Muscle of leg (tissue), 3 donors: ENCODE measurements at regions not wholly inside any gene's neighbourhood (a gene's known extent, or its start where the extent isn't known, plus 50 kb on each side); places are given as distances from the start of the nearest gene placed in this dataset.
"Not testable (repeated sequence)": the region's sequence is repeated elsewhere in the genome, so short reads cannot be mapped to it uniquely, and the experiment has no call there.

Experiments used
- DNase-seq: peaks from one replicate; pipeline ENCODE4 v3.0.0; 2013
- H3K27ac ChIP-seq: one replicate; pipeline ENCODE4 v1.5.1; 2013; ENCODE audit warnings: mild to moderate bottlenecking, low read length, control low read depth
- H3K27me3 ChIP-seq: one replicate; pipeline ENCODE4 v1.6.1; 2013; ENCODE audit warnings: low read length; ENCODE audit not compliant: control insufficient read depth, insufficient read depth
- H3K36me3 ChIP-seq: one replicate; pipeline ENCODE4 v1.6.1; 2013; ENCODE audit warnings: low read length; ENCODE audit not compliant: control insufficient read depth, insufficient read depth
- H3K4me1 ChIP-seq: one replicate; pipeline ENCODE4 v1.6.1; 2013; ENCODE audit warnings: low read length; ENCODE audit not compliant: control insufficient read depth, insufficient read depth
- H3K4me3 ChIP-seq: one replicate; pipeline ENCODE4 v1.5.1; 2013; ENCODE audit warnings: low read length, control low read depth
- H3K9me3 ChIP-seq: replicated peaks from 2 replicates; pipeline ENCODE4 v1.6.1; 2013; ENCODE audit warnings: low read depth, low read length; ENCODE audit not compliant: control insufficient read depth
- WGBS: methylation state at CpG from one replicate; pipeline ENCODE4 v1.1.5; 2013; ENCODE audit warnings: missing lambda C conversion rate; ENCODE audit not compliant: insufficient coverage; 5-methylcytosine and 5-hydroxymethylcytosine counted together

- DNase-seq = no peak
- H3K9me3 ChIP-seq = no peaks in the 10 kb centered on the region
- H3K27me3 ChIP-seq = no peaks in the 10 kb centered on the region
- no peaks in the 10 kb centered on the region for H3K36me3 ChIP-seq
- WGBS = 92% methylated on average over 1 of the region's 2 CpGs
- H3K4me1 ChIP-seq = no peaks in the 10 kb centered on the region
- H3K4me3 ChIP-seq = no peak overlapping the region
- no peak overlapping the region for H3K27ac ChIP-seq
Measured at GRCh38 chr13:55087085-55087484, 2053.6 kb upstream of the PRR20A start.

- H3K27ac ChIP-seq = no peak overlapping the region
- H3K9me3 ChIP-seq = no peaks in the 10 kb centered on the region
- no peaks in the 10 kb centered on the region for H3K27me3 ChIP-seq
- no peak for DNase-seq
- H3K36me3 ChIP-seq = no peaks in the 10 kb centered on the region
- no peaks in the 10 kb centered on the region for H3K4me1 ChIP-seq
- no peak overlapping the region for H3K4me3 ChIP-seq
Measured at GRCh38 chr13:55090612-55091011, 2050.1 kb upstream of the PRR20A start.

GRCh38 chr13:55091172-55091571 is 2049.5 kb upstream of the PRR20A start:
- H3K4me3 ChIP-seq = no peak overlapping the region
- no peaks in the 10 kb centered on the region for H3K27me3 ChIP-seq
- no peaks in the 10 kb centered on the region for H3K4me1 ChIP-seq
- WGBS = no CpG with 5 or more reads among the region's 1 CpG
- H3K27ac ChIP-seq = no peak overlapping the region
- DNase-seq = no peak
- H3K9me3 ChIP-seq = no peaks in the 10 kb centered on the region
- H3K36me3 ChIP-seq = no peaks in the 10 kb centered on the region

- no peaks in the 10 kb centered on the region for H3K9me3 ChIP-seq
- no peaks in the 10 kb centered on the region for H3K36me3 ChIP-seq
- no peaks in the 10 kb centered on the region for H3K4me1 ChIP-seq
- DNase-seq = no peak
- no peak overlapping the region for H3K27ac ChIP-seq
- H3K27me3 ChIP-seq = no peaks in the 10 kb centered on the region
- H3K4me3 ChIP-seq = no peak overlapping the region
- WGBS = 100% methylated on average over 1 of the region's 1 CpG
Measured at GRCh38 chr13:55106509-55106908, 2034.2 kb upstream of the PRR20A start.

- H3K27ac ChIP-seq = no peak overlapping the region
- H3K27me3 ChIP-seq = no peaks in the 10 kb centered on the region
- H3K4me3 ChIP-seq = no peak overlapping the region
- DNase-seq = no peak
- H3K4me1 ChIP-seq = no peaks in the 10 kb centered on the region
- H3K9me3 ChIP-seq = no peaks in the 10 kb centered on the region
- H3K36me3 ChIP-seq = no peaks in the 10 kb centered on the region
Measured at GRCh38 chr13:55120631-55121030, 2020.1 kb upstream of the PRR20A start.

GRCh38 chr13:55155046-55155445 is 1985.7 kb upstream of the PRR20A start:
- no peak overlapping the region for H3K27ac ChIP-seq
- no peaks in the 10 kb centered on the region for H3K9me3 ChIP-seq
- no peaks in the 10 kb centered on the region for H3K36me3 ChIP-seq
- H3K4me3 ChIP-seq = no peak overlapping the region
- no peak for DNase-seq
- H3K4me1 ChIP-seq = no peaks in the 10 kb centered on the region
- no peaks in the 10 kb centered on the region for H3K27me3 ChIP-seq
- no CpG with 5 or more reads among the region's 1 CpG for WGBS

GRCh38 chr13:55159765-55160164 is 1981.0 kb upstream of the PRR20A start:
- Histone ChIP-seq H3K9me3 (no peaks in the 10 kb centered on the region), H3K27ac (no peak overlapping the region), H3K4me1 (no peaks in the 10 kb centered on the region), H3K27me3 (no peaks in the 10 kb centered on the region), H3K4me3 (no peak overlapping the region), H3K36me3 (no peaks in the 10 kb centered on the region)
- DNase-seq = no peak
- WGBS = no CpG with 5 or more reads among the region's 4 CpGs

GRCh38 chr13:55160867-55161266 is 1979.9 kb upstream of the PRR20A start:
- H3K27me3 ChIP-seq = no peaks in the 10 kb centered on the region
- no peaks in the 10 kb centered on the region for H3K4me1 ChIP-seq
- no peak overlapping the region for H3K4me3 ChIP-seq
- 30% methylated on average over 1 of the region's 3 CpGs for WGBS
- no peak overlapping the region for H3K27ac ChIP-seq
- peaks cover 2% of the 10 kb centered on the region for H3K9me3 ChIP-seq
- no peaks in the 10 kb centered on the region for H3K36me3 ChIP-seq
- no peak for DNase-seq

GRCh38 chr13:55178582-55178981 is 1962.1 kb upstream of the PRR20A start:
- WGBS = 86% methylated on average over 1 of the region's 1 CpG
- H3K27me3 ChIP-seq, H3K9me3 ChIP-seq, H3K36me3 ChIP-seq, DNase-seq, H3K4me1 ChIP-seq, H3K4me3 ChIP-seq, H3K27ac ChIP-seq: not testable (repeated sequence)

GRCh38 chr13:55190996-55191395 is 1949.7 kb upstream of the PRR20A start:
- Histone ChIP-seq H3K36me3 (no peaks in the 10 kb centered on the region), H3K9me3 (no peaks in the 10 kb centered on the region), H3K27ac (no peak overlapping the region), H3K27me3 (no peaks in the 10 kb centered on the region), H3K4me3 (no peak overlapping the region), H3K4me1 (no peaks in the 10 kb centered on the region)
- WGBS = no CpG with 5 or more reads among the region's 2 CpGs
- no peak for DNase-seq

- no peak for DNase-seq
- H3K27ac ChIP-seq = no peak overlapping the region
- H3K4me3 ChIP-seq = no peak overlapping the region
- no peaks in the 10 kb centered on the region for H3K27me3 ChIP-seq
- H3K9me3 ChIP-seq = no peaks in the 10 kb centered on the region
- H3K4me1 ChIP-seq = no peaks in the 10 kb centered on the region
- H3K36me3 ChIP-seq = no peaks in the 10 kb centered on the region
Measured at GRCh38 chr13:55199134-55199533, 1941.6 kb upstream of the PRR20A start.
